Esophagus muscularis mucosa (tissue), 4 donors: ENCODE measurements at regions not wholly inside any gene's neighbourhood (a gene's known extent, or its start where the extent isn't known, plus 50 kb on each side); places are given as distances from the start of the nearest gene placed in this dataset.

Experiments
- DNase-seq: peaks from one replicate; pipeline ENCODE4 v3.0.0-alpha.2; 2017; ENCODE audit errors: extremely low spot score
- H3K27ac ChIP-seq, 4 donors: fragments of 200-600 bp; sonication (generic); replicated peaks in 1 of 4; 1 replicate in 3 of 4; 2 replicates in 1 of 4; pipeline ENCODE4 v1.5.1; 2016 to 2019; ENCODE audit warnings: mild to moderate bottlenecking in 1 of 4
- H3K27me3 ChIP-seq, 4 donors: fragments of 200-600 bp; sonication (generic); one replicate each; pipeline versions ENCODE4 v1.5.1 to v1.6.0; 2016 to 2019
- H3K36me3 ChIP-seq, 4 donors: fragments of 200-600 bp; sonication (generic); one replicate each; pipeline ENCODE4 v1.5.1; 2016 to 2019
- H3K4me1 ChIP-seq, 4 donors: fragments of 200-600 bp; sonication (generic); one replicate each; pipeline ENCODE4 v1.5.1; 2016 to 2019
- H3K4me3 ChIP-seq, 4 donors: fragments of 200-600 bp; sonication (generic); 1 replicate in 2 of 4; 2 replicates in 2 of 4; pipeline ENCODE4 v1.5.1; 2016 to 2019; ENCODE audit warnings: mild to moderate bottlenecking in 4 of 4, moderate library complexity in 1 of 4
- H3K9me3 ChIP-seq, 4 donors: fragments of 200-600 bp; sonication (generic); 1 replicate in 3 of 4; 2 replicates in 1 of 4; pipeline ENCODE4 v1.5.1; 2016 to 2019
- EP300 ChIP-seq: sonication (generic); formaldehyde crosslinking; IDR thresholded peaks from one replicate; pipeline ENCODE4 v1.6.1; 2017; ENCODE audit warnings: antibody characterized with exemption
- POLR2A ChIP-seq: fragments of 450-650 bp; IDR thresholded peaks from one replicate; pipeline ENCODE4 v1.6.1; 2017; ENCODE audit warnings: antibody characterized with exemption, moderate library complexity, mild to moderate bottlenecking, low read depth
- POLR2AphosphoS5 ChIP-seq, 2 donors: sonication (generic); formaldehyde crosslinking; IDR thresholded peaks; one replicate each; pipeline ENCODE4 v1.6.1; 2017; ENCODE audit warnings: antibody characterized with exemption in 2 of 2
- WGBS: methylation state at CpG from one replicate; pipeline ENCODE4 v1.1.5; 2018; 5-methylcytosine and 5-hydroxymethylcytosine counted together
- intact Hi-C: fragments of 100-400 bp; cut with DNase I; formaldehyde crosslinking; loops from one replicate; pipeline ENCODE4 v1.15.1; 2023
- TF ChIP-seq, protein P1 (sequence below), 3 experiments: fragments of 200-600 bp in 2 of 3; fragments of 450-650 bp in 1 of 3; sonication (generic) in 2 of 3; IDR thresholded peaks; one replicate each; pipeline ENCODE4 v1.5.1; 2017 to 2019; ENCODE audit warnings: antibody characterized with exemption in 3 of 3, mild to moderate bottlenecking in 2 of 3, moderate library complexity in 1 of 3

DNA sequence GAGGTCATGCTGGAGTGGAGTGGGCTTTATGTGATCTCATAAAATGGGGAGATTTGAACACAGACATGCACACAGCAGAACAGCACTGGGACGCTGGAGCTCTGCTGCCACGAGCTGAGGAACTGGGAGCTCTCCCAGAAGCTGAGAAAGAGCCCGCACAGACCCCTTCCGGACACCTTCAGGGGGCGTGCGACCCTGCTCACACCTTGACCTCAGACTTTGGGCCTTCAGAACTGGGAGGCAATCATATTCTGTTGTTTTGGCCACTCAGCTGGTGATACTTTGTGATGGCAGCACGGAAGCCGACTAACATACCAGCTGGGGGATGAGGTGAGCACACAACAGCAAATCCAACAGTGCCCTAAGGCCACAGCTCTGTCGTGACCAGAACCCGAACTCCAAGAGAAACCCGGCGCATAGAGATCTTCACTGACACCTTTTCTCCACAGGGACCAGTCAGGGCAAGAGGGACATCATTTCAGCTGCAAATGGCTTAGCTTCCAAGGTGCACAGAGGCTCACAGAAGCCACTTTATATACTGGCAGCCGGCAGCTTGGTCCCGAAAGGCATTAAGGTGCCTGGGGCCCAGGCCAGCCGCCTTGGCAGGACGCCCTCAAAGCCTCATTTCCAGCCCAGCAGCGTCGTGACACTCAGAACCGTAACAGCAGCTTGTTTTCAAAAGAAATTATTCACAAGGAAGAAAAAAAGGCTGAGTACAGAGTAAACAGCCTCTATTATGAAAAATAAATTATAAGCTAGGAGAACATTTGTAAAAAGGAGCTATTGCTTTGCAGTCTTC lies 89.3 kb downstream of the RNASET2 start:
- no peak overlapping the region for H3K27ac ChIP-seq
- DNase-seq, result peak; percentile 75
- no peaks in the 10 kb centered on the region for H3K36me3 ChIP-seq
- H3K27me3 ChIP-seq, result peaks cover 0 to 10% (median under 1%) of the 10 kb centered on the region in 4 donors
- intact Hi-C loops, result no loop called here
- no peaks in the 10 kb centered on the region for H3K9me3 ChIP-seq
- no peak overlapping the region for H3K4me3 ChIP-seq
- WGBS, result 88% methylated on average over 19 of the region's 19 CpGs
- H3K4me1 ChIP-seq, result peaks cover 9 to 13% (median 11%) of the 10 kb centered on the region in 4 donors
- no peak for TF ChIP-seq POLR2A
- TF ChIP-seq EP300, result no peak
- TF ChIP-seq, protein P1, sequence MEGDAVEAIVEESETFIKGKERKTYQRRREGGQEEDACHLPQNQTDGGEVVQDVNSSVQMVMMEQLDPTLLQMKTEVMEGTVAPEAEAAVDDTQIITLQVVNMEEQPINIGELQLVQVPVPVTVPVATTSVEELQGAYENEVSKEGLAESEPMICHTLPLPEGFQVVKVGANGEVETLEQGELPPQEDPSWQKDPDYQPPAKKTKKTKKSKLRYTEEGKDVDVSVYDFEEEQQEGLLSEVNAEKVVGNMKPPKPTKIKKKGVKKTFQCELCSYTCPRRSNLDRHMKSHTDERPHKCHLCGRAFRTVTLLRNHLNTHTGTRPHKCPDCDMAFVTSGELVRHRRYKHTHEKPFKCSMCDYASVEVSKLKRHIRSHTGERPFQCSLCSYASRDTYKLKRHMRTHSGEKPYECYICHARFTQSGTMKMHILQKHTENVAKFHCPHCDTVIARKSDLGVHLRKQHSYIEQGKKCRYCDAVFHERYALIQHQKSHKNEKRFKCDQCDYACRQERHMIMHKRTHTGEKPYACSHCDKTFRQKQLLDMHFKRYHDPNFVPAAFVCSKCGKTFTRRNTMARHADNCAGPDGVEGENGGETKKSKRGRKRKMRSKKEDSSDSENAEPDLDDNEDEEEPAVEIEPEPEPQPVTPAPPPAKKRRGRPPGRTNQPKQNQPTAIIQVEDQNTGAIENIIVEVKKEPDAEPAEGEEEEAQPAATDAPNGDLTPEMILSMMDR (IDR thresholded peaks at IDR 0.05), result no peak
- TF ChIP-seq POLR2AphosphoS5 (IDR thresholded peaks at IDR 0.05), result no peak

DNA sequence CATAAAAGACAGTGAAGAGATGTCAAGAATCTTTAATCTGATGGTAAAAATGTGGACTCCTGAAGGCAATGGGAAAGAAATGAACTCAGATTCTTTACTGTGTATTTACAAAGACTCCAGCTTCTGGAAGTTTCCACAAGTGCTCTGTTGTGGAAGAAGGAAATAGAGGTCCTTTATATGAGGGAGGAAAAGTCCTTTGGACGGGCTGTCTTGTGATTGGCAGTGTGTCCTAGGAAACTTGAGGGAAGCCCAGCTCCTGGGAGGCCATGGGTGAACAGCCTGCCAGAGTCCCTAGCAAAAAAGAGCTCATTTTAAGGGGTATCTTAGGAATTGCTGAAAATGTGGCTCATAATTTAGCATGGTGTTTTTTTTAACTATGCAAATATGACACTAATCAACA lies 92.0 kb downstream of the RNASET2 start:
- Histone ChIP-seq H3K4me1 (peaks cover 14 to 22% (median 20%) of the 10 kb centered on the region in 4 donors), H3K36me3 (no peaks in the 10 kb centered on the region), H3K27me3 (peaks cover 0 to 16% (median 3%) of the 10 kb centered on the region in 4 donors), H3K4me3 (no peak overlapping the region), H3K9me3 (no peaks in the 10 kb centered on the region), H3K27ac (no peak overlapping the region)
- intact Hi-C loops, result no loop called here
- DNase-seq, result peak; percentile 24
- 65% methylated on average over 1 of the region's 1 CpG for WGBS
- TF ChIP-seq EP300 (no peak), POLR2A (no peak), POLR2AphosphoS5 (IDR thresholded peaks at IDR 0.05) (no peak)
- TF ChIP-seq, protein P1 (IDR thresholded peaks at IDR 0.05), result no peak

DNA sequence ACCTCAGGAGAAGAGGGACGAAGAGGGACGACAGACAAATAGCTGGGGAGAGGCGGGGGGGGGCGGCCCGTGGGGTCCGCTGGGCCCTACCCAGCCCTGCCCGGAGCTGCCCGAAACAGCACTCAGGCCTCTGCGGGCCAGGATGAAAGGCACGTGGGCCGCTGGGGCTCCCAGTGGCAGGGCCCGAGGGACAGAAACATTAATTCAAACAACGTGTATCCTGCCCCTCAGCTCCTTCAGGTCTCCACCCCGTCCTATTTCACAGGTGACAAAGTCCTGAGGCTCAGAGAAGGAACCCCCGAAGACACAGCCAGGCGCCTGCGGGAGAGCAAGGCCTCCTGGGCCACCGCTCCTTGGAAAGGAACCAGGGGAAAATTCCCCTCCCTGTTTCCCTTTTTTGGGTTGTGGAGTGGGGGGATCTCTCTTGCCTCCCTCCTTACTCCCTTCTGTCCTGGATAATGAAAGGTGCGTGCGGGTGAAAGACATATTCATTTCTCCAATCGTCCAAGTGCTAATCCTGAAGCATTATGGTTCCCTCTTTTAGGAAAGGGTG lies 93.3 kb downstream of the RNASET2 start:
- peak overlapping the region in 3 of 4 donors; percentile 51 to 73 (median 55) for H3K27ac ChIP-seq
- H3K4me3 ChIP-seq, result peak overlapping the region; percentile 61 to 77 (median 70)
- TF ChIP-seq EP300, result no peak
- TF ChIP-seq, protein P1 (IDR thresholded peaks at IDR 0.05), result no peak
- no peak for TF ChIP-seq POLR2AphosphoS5 (IDR thresholded peaks at IDR 0.05)
- no peak for TF ChIP-seq POLR2A
- peaks cover 14 to 22% (median 20%) of the 10 kb centered on the region in 4 donors for H3K4me1 ChIP-seq
- peak; percentile 78 for DNase-seq
- no peaks in the 10 kb centered on the region for H3K36me3 ChIP-seq
- H3K9me3 ChIP-seq, result no peaks in the 10 kb centered on the region
- intact Hi-C loops, result no loop called here
- 52% methylated on average over 8 of the region's 21 CpGs for WGBS
- H3K27me3 ChIP-seq, result peaks cover 0 to 16% (median 3%) of the 10 kb centered on the region in 4 donors

DNA sequence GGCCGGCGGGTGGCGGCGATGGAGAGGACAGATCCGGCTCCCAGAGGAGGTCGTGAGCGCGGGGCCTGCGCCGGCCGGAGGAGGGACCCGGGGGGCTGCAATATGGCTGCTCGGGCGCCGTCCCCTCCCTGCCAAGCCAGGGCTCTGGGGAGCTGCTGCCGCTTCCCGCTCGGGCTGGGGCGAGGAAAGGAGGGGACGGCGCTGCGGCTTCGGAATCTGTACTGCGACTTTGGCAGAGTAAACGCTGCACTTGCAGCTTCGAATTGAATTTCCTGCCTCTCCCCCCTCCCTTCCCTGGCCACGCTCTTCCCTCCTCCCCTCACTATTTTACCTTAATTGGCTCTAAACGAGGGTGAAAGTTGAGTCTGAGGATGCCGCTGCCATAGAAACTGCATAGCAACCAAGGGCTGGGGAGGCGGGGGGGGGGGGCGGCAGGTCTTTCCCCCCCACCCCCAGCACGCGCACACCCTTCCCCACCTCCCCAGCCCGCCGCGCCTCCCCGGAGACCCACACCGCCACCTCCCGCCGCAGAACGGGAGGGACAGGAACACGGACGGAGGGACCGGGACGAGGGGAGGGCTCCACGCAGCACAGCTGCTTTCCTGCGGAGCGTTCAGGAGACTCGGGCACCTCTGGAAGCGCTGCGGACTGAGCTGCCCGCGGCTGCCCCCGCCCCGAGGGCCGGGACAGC lies 93.9 kb downstream of the RNASET2 start:
- Histone ChIP-seq H3K9me3 (no peaks in the 10 kb centered on the region), H3K27me3 (peaks cover 0 to 16% (median 3%) of the 10 kb centered on the region in 4 donors), H3K27ac (peak overlapping the region in 3 of 4 donors; percentile 51 to 73 (median 55)), H3K4me3 (peak overlapping the region; percentile 61 to 77 (median 70)), H3K36me3 (peaks cover 0 to 3% (median 0%) of the 10 kb centered on the region in 4 donors), H3K4me1 (peaks cover 14 to 22% (median 20%) of the 10 kb centered on the region in 4 donors)
- DNase-seq, result peak; percentile 45
- WGBS, result under 1% methylated on average over 29 of the region's 56 CpGs
- TF ChIP-seq, protein P1 (IDR thresholded peaks at IDR 0.05), result peak in 1 of 3 experiments; percentile 10
- no peak for TF ChIP-seq POLR2A
- intact Hi-C loops, result no loop called here
